SH-SY5Y (cell line): ENCODE measurements at regions not wholly inside any gene's neighbourhood (a gene's known extent, or its start where the extent isn't known, plus 50 kb on each side); places are given as distances from the start of the nearest gene placed in this dataset.

ENCODE experiments used
- GATA2 ChIP-seq: IDR thresholded peaks from 2 replicates; pipeline ENCODE4 v1.6.1; 2011; ENCODE audit warnings: mild to moderate bottlenecking, low read depth, low read length
- GATA3 ChIP-seq: IDR thresholded peaks from 2 replicates; pipeline ENCODE4 v1.6.1; 2011; ENCODE audit warnings: low read depth, mild to moderate bottlenecking, low read length, moderate library complexity

DNA sequence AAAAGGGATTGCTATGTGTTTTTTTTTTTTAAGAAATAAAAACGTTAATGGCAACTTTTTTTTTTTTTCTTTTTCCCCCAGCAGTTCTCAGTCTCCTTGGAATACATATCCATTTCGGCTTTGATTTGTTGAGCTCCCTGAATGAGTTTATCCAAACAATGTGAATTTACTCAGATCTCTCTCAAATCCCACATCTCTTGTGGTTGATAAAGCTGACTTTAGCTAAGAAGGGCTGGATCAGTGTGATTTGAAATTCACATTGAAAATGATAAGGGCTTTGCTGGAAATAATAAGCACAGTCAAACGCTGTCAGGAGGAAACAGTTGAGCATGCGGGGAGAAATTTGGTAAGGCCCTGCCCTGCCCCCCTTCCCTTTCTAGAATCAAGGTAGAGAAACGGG is 74.1 kb upstream of the IRX3 start:
- TF ChIP-seq GATA3, result no peak
- no peak for TF ChIP-seq GATA2

DNA sequence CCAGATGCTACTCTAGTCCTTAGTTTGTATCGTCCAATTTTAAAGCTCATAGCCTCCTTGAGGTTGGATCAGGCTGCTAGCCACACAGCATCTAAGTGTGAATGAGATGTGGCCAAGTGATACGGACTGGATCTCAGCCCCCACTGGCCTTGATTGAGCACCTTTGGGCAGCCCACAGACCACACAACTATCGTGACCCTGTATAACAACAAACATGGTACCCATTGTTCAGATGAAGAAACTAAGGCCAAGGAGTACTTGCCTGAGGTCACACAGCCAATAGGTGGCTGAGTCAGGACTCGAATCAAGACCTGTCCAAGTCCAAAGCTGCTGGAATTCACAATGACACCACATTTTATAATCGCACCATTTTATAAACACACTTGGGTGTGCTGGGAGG is 73.0 kb upstream of the IRX3 start:
- TF ChIP-seq GATA3, result no peak
- no peak for TF ChIP-seq GATA2

DNA sequence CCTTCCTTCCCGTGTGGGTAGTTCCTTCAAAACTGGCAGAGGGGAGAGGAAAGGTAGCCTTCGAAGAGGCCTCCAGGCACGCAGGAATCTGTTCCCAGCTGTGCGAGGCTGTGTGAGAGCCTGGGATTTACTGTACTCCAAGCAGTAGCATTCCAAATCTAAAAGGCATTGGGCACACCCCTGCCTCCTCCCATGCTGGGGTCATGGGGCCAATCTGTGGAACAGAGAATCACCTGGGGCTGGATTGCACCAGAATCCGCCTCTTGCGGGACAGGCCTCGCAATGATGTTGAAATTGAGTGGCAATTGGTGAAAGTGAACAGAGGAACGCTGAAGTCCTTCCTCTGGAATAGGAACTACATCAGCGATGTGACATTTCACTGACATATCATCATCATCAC is 72.5 kb upstream of the IRX3 start:
- TF ChIP-seq GATA2 (no peak), GATA3 (no peak)

DNA sequence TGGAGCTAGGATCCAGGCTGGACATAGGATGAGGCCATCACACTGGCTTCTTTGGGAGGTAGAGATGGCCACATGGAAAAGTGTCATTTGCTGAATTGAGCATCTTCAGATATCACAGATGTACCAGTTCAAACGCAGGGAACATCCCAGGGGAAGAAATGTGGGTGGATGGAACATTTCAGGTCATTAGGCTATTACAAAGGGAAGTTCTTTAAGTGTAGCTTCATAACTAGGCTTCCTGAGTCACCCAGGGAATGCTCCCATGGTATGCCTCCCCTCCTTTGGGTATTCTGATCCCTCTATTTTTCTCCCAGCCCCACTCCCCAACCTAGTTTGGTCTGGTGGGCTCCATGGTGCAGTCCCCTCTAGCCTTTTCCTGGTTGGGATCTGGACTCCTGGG is 69.8 kb upstream of the IRX3 start:
- TF ChIP-seq GATA2 (no peak), GATA3 (no peak)

DNA sequence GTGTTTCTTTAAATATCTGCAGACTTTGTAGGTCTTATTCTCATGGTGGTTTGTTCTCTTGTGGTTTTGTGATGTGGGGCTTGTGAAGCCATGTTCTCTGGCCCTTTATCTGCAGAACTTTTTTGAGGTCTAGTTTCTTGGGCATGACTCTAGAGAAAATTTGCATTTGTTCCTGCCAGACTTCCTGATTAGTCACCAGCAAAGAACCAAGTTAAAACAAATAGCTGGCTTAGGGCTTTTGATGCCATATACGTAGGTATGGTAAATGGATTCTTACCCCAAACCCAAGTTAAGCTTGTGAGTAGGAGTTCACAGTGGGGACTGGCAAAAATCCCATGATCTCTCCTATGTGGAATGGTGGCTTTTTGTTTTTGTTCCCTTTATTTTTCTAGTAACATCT is 68.7 kb upstream of the IRX3 start:
- TF ChIP-seq GATA2 (no peak), GATA3 (no peak)

DNA sequence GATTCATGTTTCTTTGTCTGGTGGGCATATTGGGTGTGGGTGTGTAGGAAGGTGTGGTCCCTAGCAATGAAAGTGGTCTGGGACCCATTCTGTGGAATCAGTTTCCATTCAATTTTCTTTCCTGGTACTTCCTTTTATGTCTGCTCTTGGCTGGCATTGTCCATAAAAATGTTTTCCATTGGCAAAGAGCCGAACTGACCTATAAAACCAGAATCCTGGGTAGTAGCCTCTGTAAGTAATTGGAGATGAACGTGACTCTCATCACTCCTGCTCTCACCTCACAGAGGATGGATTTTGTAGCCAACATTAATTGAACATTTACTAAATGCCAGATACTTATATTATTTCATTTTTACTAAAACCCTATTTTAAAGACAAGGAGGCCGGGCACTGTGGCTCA is 66.5 kb upstream of the IRX3 start:
- TF ChIP-seq GATA2 (no peak), GATA3 (no peak)

DNA sequence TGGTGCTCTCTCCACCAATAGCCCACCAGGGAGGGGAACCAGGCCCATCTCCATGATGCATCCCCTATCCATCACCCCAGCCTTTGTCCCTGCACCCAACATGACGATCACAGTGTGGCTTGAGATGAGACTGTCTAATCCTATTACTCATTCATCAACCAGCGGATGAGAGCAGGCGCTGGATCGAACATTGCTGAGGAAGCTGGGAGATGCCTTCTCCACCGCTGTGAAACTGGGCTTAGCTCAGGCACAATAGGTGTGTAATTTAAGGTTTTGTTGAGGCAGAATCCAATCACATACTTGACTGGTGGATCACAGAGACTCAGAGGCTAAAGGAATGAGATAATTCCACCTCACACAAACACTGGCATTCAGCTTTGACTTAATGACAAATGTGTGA is 64.6 kb upstream of the IRX3 start:
- TF ChIP-seq GATA2, result no peak
- no peak for TF ChIP-seq GATA3

DNA sequence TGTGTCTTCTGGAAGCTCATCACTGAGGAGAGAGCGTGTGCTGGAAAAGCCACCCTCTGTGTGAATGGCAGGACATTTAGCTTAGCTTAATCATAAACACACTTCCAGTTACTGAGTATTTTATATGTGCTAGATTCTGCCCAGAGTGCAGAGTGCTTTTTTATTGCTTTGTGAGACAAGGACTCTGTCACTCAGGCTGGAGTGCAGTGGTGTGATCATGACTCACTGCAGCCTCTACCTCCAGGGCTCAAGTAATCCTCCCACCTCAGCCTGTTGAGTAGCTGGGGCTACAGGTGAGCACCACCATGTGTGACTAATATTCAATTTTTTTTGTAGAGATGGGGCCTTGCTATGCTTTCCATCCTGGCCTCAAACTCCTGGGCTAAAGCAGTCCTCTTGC is 61.4 kb upstream of the IRX3 start:
- TF ChIP-seq GATA2 (no peak), GATA3 (no peak)

DNA sequence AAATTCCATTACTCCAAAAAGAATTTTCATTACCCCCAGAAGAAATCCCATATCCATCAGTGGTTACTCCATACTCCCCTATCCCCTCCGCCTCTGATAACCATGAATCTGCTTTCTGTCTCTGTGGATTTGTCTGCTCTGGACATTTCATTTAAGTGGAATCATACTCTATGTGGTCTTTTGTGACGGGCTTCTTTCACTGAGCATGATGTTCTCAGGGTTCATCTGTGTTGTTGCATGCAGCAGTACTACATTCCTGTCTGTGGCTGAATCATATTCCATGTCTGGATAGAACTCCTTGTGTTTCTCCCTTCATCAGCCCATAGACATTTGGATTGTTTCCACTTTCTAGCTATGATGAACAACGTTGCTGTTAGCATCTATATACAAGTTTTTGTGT is 59.5 kb upstream of the IRX3 start:
- TF ChIP-seq GATA3 (no peak), GATA2 (no peak)

DNA sequence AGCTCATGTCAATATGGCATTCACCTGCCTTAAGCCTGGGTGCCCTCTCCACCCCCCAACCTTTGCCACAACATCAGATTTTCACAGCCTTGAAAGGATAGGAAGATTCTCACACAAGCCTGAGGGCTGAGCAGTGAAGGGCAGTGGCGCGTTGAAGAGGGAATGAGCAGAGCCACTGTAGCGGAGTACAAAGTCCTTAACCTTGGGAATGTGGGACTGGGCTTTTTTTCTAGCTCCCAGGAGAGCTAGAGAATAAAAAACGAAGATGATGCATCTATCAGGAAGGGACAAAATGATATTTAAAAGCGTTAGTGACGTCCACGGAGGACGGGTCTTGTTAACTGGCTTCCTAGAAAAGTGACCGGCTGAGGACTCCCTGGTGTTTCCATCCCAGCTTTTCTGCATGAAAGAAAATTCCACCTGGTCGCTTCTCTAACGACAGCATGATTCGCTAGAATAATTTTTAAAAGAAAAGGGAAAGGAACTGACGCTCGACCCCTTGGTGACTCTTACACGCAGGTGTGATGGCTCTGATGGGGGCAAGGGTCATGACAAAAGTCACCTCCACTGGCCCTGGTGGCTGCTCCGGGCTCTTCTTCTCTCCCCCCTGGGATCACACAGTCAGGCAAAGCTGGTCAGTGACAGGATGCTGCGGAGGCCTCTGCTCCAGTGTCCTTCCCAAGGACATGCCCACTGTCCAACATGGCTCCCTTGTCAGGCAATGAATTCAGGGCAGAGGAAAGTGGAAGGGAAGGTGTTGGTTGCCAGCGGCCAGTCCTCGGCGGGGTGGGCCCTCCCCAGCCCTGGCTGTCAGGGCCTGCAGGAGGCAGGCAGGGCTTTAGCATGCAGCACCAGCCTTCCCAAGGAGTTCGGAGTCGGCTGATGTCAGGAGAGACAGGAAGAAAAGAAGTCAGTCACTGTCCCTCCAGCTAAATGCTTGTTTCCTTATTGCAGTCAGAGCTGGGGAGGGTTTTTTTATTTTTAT is 58.4 kb upstream of the IRX3 start:
- TF ChIP-seq GATA2, result no peak
- TF ChIP-seq GATA3, result no peak

DNA sequence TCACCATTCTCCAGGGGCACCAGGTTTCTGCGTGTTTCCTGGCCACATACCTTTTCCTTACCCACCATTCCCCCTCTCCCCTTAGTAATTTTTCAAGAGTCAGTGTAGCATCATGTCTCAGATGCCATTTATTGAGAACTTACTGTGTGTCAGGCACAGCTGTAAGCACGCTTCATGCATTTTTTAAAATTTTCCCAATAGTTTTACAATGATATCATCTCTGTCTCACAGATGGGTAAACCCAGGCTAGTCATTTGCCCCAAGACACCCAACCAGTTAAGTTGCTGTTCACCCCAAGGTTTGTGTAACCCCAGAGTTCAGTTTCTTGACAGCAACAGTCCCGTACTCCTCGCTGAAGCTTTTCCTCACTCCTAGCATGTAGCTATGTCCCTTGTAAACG is 56.4 kb upstream of the IRX3 start:
- TF ChIP-seq GATA2 (no peak), GATA3 (no peak)

DNA sequence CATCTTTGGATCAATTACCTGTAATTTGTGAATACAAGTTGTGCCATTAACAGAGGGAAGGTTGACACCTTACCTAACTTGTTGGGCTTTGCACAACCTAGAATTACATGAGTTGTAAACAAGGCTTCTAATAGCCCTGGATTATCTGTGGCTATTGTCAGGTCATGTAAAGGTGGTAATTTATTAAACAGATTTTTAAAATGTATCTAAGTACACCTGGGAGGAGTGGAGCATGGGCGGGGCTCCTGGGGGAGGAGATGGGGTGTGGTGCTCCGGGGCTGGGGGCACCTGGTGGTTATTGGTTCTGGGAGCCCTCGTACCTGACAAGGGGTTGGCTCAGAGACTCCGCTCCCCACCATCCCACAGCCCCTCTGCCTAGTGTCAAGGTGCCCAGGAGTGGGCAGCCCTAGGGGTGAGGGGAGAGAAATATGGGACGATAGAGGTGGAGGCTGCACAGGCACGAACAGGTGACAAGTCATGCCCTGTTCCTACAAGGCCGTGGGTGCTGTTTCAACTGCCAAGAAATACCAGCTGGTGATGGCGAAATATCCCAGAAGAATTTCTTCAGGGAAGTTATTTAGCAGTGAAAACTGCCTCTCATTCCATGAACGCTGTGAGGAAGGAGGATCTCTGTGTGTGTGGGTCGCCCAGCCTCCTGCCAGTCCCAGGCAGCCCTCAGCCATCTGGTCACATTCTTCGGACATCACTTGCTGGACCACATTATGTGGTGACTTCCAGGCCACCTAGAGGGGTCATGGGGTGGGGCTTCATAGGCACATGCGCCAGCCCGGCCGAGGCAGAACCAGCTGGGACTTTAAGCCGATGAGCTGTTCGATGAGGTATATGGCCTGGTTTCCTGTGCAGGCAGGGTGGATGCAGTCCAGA is 55.5 kb upstream of the IRX3 start:
- no peak for TF ChIP-seq GATA2
- TF ChIP-seq GATA3, result no peak

DNA sequence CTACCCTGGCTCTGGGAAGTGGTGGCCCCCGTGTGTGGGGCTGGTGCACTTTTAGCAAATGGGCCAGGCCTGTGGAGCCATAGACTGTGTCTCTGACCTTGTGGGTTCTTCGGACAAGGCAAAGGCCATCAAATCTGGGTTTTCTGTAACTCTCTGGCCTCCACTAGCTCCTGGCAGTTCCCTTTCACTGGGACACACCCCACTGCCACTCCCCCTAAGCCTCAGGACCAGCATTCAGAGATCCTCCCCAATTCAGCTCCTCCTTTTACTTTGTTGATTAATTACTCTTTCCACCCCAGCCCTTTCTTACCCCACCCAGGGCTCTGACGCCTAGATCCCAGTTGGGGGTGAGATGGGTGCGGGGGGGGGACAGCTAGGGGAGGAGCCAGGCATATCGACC is 53.9 kb upstream of the IRX3 start:
- TF ChIP-seq GATA2 (no peak), GATA3 (no peak)

DNA sequence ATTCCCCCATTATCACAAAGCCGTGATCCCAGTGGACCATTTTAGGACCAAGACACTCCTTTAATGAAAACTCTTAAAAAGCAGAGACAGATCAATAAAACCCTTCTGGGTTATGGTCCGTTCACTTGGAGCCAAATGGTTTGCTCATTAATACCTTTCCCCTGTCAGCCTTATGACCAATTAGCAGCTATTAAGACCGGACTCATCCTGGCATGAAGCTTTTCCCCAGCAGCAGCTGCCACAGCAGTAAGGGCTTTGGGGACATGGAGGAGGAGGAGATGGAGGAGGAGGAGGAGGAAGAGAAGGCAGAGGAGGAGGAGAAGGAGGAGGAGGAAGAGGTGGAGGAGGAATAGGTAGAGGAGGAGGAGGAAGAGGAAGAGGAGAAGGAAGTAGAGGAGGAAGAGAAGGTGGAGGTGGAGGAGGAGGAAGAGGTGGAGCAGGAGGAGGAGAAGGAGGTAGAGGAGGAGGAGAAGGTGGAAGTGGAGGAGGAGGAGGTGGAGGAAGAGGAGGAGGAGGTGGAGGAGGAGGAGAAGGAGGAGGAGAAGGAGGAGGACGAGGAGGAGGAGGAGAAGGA is 50.1 kb upstream of the IRX3 start:
- TF ChIP-seq GATA3 (no peak), GATA2 (no peak)
